GM23338 (cell line): ENCODE measurements at regions not wholly inside any gene's neighbourhood (a gene's known extent, or its start where the extent isn't known, plus 50 kb on each side); places are given as distances from the start of the nearest gene placed in this dataset.

Experiments used
- ATAC-seq: fragments of 200-7000 bp; cut with Tn5 transposase; 3 replicates; pipeline ENCODE4 v1.9.1; 2020
- DNase-seq: peaks from one replicate; pipeline ENCODE4 v3.0.0-alpha.2; 2015; ENCODE audit warnings: low spot score
- H2AFZ ChIP-seq: fragments of 200-600 bp; sonication (generic); 2 replicates; pipeline ENCODE4 v1.8.0; 2016; ENCODE audit warnings: antibody characterized with exemption, mild to moderate bottlenecking, moderate library complexity
- H3F3A ChIP-seq: fragments of 200-600 bp; sonication (generic); replicated peaks from 2 replicates; pipeline ENCODE4 v1.8.0; 2017; ENCODE audit warnings: antibody characterized with exemption, mixed run types, low read depth
- H3K27ac ChIP-seq: fragments of 200-600 bp; sonication (generic); 2 replicates; pipeline ENCODE4 v1.6.1; 2016; ENCODE audit warnings: low read depth
- H3K27me3 ChIP-seq: fragments of 200-600 bp; sonication (generic); 2 replicates; pipeline ENCODE4 v1.8.0; 2016; ENCODE audit warnings: mild to moderate bottlenecking, mixed run types, moderate library complexity; ENCODE audit not compliant: insufficient read depth
- H3K36me3 ChIP-seq: fragments of 200-600 bp; sonication (generic); 2 replicates; pipeline ENCODE4 v1.8.0; 2016; ENCODE audit warnings: mild to moderate bottlenecking; ENCODE audit not compliant: insufficient read depth
- H3K4me1 ChIP-seq: fragments of 200-600 bp; sonication (generic); 2 replicates; pipeline ENCODE4 v1.8.0; 2016; ENCODE audit warnings: mild to moderate bottlenecking, moderate library complexity; ENCODE audit not compliant: insufficient read depth
- H3K4me2 ChIP-seq: fragments of 200-600 bp; sonication (generic); 2 replicates; pipeline ENCODE4 v1.7.1; 2017; ENCODE audit warnings: mixed run types
- H3K4me3 ChIP-seq: fragments of 200-600 bp; sonication (generic); 2 replicates; pipeline ENCODE4 v1.6.1; 2016; ENCODE audit warnings: mixed run types
- H3K79me2 ChIP-seq: fragments of 200-600 bp; sonication (generic); replicated peaks from 2 replicates; pipeline ENCODE4 v1.8.0; 2017; ENCODE audit warnings: mild to moderate bottlenecking; ENCODE audit not compliant: insufficient read depth
- H3K9me2 ChIP-seq: fragments of 200-600 bp; sonication (generic); 2 replicates; pipeline ENCODE4 v1.8.0; 2017; ENCODE audit not compliant: insufficient read depth
- H4K20me1 ChIP-seq: fragments of 200-600 bp; sonication (generic); replicated peaks from 2 replicates; pipeline ENCODE4 v1.8.0; 2017; ENCODE audit warnings: mild to moderate bottlenecking; ENCODE audit not compliant: insufficient read depth
- H3K27ac Mint-ChIP-seq: 2 replicates; pipeline ENCODE4 v1.8.0; 2020; ENCODE audit warnings: inconsistent platforms, mild to moderate bottlenecking, moderate library complexity, mixed read lengths
- H3K27me3 Mint-ChIP-seq: 3 replicates; pipeline ENCODE4 v1.8.0; 2022; ENCODE audit warnings: low read depth, mild to moderate bottlenecking, moderate library complexity, mixed read lengths, inconsistent platforms; ENCODE audit not compliant: insufficient read depth, poor library complexity
- H3K36me3 Mint-ChIP-seq: 3 replicates; pipeline ENCODE4 v1.8.0; 2021; ENCODE audit warnings: low read depth, mild to moderate bottlenecking, inconsistent platforms, moderate library complexity, mixed read lengths
- H3K4me1 Mint-ChIP-seq: 3 replicates; pipeline ENCODE4 v1.8.0; 2020; ENCODE audit warnings: mild to moderate bottlenecking, inconsistent platforms, mixed read lengths
- H3K4me3 Mint-ChIP-seq: 3 replicates; pipeline ENCODE4 v1.8.0; 2021; ENCODE audit warnings: moderate library complexity, mild to moderate bottlenecking, inconsistent platforms, mixed read lengths
- H3K9me3 Mint-ChIP-seq: 3 replicates; pipeline ENCODE4 v1.8.0; 2020; ENCODE audit warnings: moderate library complexity, mild to moderate bottlenecking, inconsistent platforms, mixed read lengths
- CREB1 ChIP-seq: fragments of 250-450 bp; sonication (Bioruptor Pico); IDR thresholded peaks from 2 replicates; pipeline ENCODE4 v1.5.0; 2020; ENCODE audit warnings: low read depth, mild to moderate bottlenecking, moderate library complexity
- EZH2phosphoT487 ChIP-seq: fragments of 200-600 bp; sonication (generic); IDR thresholded peaks from one replicate; pipeline ENCODE4 v1.8.1; 2018; ENCODE audit warnings: antibody characterized with exemption; ENCODE audit not compliant: unreplicated experiment
- POLR2AphosphoS5 ChIP-seq: IDR thresholded peaks from 2 replicates; pipeline ENCODE4 v1.6.1; 2016; ENCODE audit warnings: antibody characterized with exemption, low read depth
- STAT1 ChIP-seq: IDR thresholded peaks from one replicate; pipeline ENCODE4 v1.6.1; 2016; ENCODE audit warnings: antibody characterized with exemption; ENCODE audit not compliant: unreplicated experiment
- ZNF114 ChIP-seq: fragments of 250-450 bp; sonication (Bioruptor Pico); IDR thresholded peaks from 2 replicates; pipeline ENCODE4 v1.5.0; 2020; ENCODE audit warnings: mild to moderate bottlenecking, moderate library complexity
- ZNF331 ChIP-seq: fragments of 250-450 bp; sonication (Bioruptor Pico); IDR thresholded peaks from 2 replicates; pipeline ENCODE4 v1.5.0; 2020; ENCODE audit warnings: low read depth, mild to moderate bottlenecking, moderate library complexity
- TF ChIP-seq, protein P1 (sequence below): fragments of 250-450 bp; sonication (Bioruptor Pico); IDR thresholded peaks from 2 replicates; pipeline ENCODE4 v1.5.0; 2020; ENCODE audit warnings: mild to moderate bottlenecking, moderate library complexity
- TF ChIP-seq, protein P2 (sequence below): IDR thresholded peaks from 2 replicates; pipeline ENCODE4 v1.6.1; 2016; ENCODE audit warnings: antibody characterized with exemption
- TF ChIP-seq, protein P3 (sequence below): IDR thresholded peaks from one replicate; pipeline ENCODE4 v1.6.1; 2018; ENCODE audit warnings: antibody characterized with exemption; ENCODE audit not compliant: unreplicated experiment

DNA sequence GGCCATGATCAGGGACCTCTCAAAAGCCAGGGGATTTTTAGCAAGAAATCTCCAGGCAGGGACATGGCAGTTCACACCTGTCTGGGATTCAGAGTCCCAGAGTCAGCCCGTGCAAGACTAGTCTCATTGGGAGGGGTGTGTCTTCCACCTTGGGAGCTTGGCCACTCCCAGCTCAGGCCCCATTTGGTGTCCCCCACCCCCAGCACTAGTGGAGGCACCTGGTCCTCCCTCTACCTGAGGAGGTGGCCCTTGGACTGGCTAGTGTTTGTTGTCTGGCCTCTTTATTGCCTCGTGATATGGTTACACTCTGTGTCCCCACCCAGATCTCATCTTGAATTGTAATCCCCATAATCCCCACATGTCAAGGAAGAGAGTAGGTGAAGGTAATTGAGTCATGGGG, 140.8 kb upstream of the PHACTR3 start (continued):
- TF ChIP-seq, protein P1, sequence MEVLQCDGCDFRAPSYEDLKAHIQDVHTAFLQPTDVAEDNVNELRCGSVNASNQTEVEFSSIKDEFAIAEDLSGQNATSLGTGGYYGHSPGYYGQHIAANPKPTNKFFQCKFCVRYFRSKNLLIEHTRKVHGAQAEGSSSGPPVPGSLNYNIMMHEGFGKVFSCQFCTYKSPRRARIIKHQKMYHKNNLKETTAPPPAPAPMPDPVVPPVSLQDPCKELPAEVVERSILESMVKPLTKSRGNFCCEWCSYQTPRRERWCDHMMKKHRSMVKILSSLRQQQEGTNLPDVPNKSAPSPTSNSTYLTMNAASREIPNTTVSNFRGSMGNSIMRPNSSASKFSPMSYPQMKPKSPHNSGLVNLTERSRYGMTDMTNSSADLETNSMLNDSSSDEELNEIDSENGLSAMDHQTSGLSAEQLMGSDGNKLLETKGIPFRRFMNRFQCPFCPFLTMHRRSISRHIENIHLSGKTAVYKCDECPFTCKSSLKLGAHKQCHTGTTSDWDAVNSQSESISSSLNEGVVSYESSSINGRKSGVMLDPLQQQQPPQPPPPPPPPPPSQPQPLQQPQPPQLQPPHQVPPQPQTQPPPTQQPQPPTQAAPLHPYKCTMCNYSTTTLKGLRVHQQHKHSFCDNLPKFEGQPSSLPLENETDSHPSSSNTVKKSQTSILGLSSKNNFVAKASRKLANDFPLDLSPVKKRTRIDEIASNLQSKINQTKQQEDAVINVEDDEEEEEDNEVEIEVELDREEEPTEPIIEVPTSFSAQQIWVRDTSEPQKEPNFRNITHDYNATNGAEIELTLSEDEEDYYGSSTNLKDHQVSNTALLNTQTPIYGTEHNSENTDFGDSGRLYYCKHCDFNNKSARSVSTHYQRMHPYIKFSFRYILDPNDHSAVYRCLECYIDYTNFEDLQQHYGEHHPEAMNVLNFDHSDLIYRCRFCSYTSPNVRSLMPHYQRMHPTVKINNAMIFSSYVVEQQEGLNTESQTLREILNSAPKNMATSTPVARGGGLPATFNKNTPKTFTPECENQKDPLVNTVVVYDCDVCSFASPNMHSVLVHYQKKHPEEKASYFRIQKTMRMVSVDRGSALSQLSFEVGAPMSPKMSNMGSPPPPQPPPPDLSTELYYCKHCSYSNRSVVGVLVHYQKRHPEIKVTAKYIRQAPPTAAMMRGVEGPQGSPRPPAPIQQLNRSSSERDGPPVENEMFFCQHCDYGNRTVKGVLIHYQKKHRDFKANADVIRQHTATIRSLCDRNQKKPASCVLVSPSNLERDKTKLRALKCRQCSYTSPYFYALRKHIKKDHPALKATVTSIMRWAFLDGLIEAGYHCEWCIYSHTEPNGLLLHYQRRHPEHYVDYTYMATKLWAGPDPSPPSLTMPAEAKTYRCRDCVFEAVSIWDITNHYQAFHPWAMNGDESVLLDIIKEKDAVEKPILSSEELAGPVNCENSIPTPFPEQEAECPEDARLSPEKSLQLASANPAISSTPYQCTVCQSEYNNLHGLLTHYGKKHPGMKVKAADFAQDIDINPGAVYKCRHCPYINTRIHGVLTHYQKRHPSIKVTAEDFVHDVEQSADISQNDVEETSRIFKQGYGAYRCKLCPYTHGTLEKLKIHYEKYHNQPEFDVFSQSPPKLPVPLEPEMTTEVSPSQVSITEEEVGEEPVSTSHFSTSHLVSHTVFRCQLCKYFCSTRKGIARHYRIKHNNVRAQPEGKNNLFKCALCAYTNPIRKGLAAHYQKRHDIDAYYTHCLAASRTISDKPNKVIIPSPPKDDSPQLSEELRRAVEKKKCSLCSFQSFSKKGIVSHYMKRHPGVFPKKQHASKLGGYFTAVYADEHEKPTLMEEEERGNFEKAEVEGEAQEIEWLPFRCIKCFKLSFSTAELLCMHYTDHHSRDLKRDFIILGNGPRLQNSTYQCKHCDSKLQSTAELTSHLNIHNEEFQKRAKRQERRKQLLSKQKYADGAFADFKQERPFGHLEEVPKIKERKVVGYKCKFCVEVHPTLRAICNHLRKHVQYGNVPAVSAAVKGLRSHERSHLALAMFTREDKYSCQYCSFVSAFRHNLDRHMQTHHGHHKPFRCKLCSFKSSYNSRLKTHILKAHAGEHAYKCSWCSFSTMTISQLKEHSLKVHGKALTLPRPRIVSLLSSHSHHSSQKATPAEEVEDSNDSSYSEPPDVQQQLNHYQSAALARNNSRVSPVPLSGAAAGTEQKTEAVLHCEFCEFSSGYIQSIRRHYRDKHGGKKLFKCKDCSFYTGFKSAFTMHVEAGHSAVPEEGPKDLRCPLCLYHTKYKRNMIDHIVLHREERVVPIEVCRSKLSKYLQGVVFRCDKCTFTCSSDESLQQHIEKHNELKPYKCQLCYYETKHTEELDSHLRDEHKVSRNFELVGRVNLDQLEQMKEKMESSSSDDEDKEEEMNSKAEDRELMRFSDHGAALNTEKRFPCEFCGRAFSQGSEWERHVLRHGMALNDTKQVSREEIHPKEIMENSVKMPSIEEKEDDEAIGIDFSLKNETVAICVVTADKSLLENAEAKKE (CRISPR knock-in tag), result no peak
- TF ChIP-seq POLR2AphosphoS5 (no peak), ZNF331 (CRISPR knock-in tag) (no peak), STAT1 (no peak)
- TF ChIP-seq, protein P2, sequence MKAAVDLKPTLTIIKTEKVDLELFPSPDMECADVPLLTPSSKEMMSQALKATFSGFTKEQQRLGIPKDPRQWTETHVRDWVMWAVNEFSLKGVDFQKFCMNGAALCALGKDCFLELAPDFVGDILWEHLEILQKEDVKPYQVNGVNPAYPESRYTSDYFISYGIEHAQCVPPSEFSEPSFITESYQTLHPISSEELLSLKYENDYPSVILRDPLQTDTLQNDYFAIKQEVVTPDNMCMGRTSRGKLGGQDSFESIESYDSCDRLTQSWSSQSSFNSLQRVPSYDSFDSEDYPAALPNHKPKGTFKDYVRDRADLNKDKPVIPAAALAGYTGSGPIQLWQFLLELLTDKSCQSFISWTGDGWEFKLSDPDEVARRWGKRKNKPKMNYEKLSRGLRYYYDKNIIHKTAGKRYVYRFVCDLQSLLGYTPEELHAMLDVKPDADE, result no peak

DNA sequence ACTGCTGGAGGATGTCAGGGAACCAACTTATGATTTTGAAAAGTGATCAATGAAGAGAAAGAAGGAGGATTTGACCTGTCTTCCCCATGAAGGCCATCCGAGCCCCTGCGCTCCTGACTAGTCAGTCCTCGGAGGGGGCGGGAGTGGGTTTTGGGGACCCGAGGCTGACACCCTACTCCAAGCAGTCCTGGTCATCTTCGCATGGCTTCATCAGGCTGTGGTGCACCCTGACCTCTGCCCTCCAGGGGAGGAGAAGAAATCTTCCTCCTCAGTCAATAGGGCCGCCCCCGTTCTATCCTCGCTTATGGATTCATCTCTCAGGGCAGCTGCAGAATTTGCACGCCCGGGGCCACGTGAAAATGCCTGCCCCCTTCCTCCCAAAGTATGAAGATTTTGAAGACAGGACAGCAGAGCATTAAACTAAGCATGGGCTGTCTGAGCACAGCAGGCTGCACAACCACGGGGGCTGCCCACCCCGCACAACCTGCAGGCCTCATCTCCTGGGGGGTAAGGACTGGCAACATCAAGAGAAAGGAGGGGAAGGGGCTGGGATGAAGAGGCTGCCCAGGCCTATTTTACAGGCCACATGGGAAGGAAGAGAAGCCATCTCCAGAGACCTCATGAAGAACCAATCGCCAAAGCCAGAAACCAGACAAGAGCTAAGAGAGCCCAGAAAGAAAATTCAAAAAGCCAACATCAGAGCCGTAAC, 138.1 kb upstream of the PHACTR3 start:
- Mint-ChIP-seq H3K27ac (no peak overlapping the region), H3K4me1 (peaks cover 12% of the 10 kb centered on the region), H3K36me3 (no peaks in the 10 kb centered on the region), H3K4me3 (no peak overlapping the region), H3K27me3 (peaks cover 11% of the 10 kb centered on the region), H3K9me3 (no peaks in the 10 kb centered on the region)
- Histone ChIP-seq H3K27ac (no peak overlapping the region), H3K4me2 (no peak overlapping the region), H4K20me1 (no peaks in the 10 kb centered on the region), H3K79me2 (no peaks in the 10 kb centered on the region), H3K27me3 (no peaks in the 10 kb centered on the region), H3K4me1 (0 out of 2 replicates have a peak, but pooled peaks cover 7% of the 10 kb centered on the region), H3K36me3 (no peaks in the 10 kb centered on the region), H3K9me2 (no peaks in the 10 kb centered on the region), H2AFZ (no peak overlapping the region), H3F3A (no peaks in the 10 kb centered on the region), H3K4me3 (no peak overlapping the region)
- DNase-seq (no peak), ATAC-seq (no peak)
- TF ChIP-seq CREB1 (CRISPR knock-in tag) (no peak), STAT1 (no peak), EZH2phosphoT487 (no peak), ZNF114 (CRISPR knock-in tag) (no peak)
- TF ChIP-seq, protein P3, sequence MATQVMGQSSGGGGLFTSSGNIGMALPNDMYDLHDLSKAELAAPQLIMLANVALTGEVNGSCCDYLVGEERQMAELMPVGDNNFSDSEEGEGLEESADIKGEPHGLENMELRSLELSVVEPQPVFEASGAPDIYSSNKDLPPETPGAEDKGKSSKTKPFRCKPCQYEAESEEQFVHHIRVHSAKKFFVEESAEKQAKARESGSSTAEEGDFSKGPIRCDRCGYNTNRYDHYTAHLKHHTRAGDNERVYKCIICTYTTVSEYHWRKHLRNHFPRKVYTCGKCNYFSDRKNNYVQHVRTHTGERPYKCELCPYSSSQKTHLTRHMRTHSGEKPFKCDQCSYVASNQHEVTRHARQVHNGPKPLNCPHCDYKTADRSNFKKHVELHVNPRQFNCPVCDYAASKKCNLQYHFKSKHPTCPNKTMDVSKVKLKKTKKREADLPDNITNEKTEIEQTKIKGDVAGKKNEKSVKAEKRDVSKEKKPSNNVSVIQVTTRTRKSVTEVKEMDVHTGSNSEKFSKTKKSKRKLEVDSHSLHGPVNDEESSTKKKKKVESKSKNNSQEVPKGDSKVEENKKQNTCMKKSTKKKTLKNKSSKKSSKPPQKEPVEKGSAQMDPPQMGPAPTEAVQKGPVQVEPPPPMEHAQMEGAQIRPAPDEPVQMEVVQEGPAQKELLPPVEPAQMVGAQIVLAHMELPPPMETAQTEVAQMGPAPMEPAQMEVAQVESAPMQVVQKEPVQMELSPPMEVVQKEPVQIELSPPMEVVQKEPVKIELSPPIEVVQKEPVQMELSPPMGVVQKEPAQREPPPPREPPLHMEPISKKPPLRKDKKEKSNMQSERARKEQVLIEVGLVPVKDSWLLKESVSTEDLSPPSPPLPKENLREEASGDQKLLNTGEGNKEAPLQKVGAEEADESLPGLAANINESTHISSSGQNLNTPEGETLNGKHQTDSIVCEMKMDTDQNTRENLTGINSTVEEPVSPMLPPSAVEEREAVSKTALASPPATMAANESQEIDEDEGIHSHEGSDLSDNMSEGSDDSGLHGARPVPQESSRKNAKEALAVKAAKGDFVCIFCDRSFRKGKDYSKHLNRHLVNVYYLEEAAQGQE, result no peak
